Inflammatory macrophage treated with lipopolysaccharide for 1 hour (primary cell): ENCODE measurements at regions not wholly inside any gene's neighbourhood (a gene's known extent, or its start where the extent isn't known, plus 50 kb on each side); places are given as distances from the start of the nearest gene placed in this dataset.
"Not testable (repeated sequence)": the region's sequence is repeated elsewhere in the genome, so short reads cannot be mapped to it uniquely, and the experiment has no call there.

Experiments used
- DNase-seq, 2 donors: peaks; one replicate each; pipeline ENCODE4 v3.0.0-alpha.2; 2020 to 2022

- no peak for DNase-seq
Measured at GRCh38 chr5:159792180-159792579, 124.1 kb upstream of the ADRA1B start.

GRCh38 chr5:159797261-159797970 is 118.9 kb upstream of the ADRA1B start:
- no peak for DNase-seq

GRCh38 chr5:159799701-159800100 is 116.6 kb upstream of the ADRA1B start:
- DNase-seq: no peak

GRCh38 chr5:159800131-159800840 is 116.0 kb upstream of the ADRA1B start:
- peak; percentile 48 to 54 for DNase-seq

GRCh38 chr5:159801303-159801702 is 115.0 kb upstream of the ADRA1B start:
- no peak for DNase-seq

- peak; percentile 28 to 35 for DNase-seq
Measured at GRCh38 chr5:159802661-159803060, 113.6 kb upstream of the ADRA1B start.

GRCh38 chr5:159804121-159804520 is 112.2 kb upstream of the ADRA1B start:
- DNase-seq: no peak

GRCh38 chr5:159805021-159805420 is 111.3 kb upstream of the ADRA1B start:
- DNase-seq: peak; percentile 81

- not testable (repeated sequence) for DNase-seq
Measured at GRCh38 chr5:159807135-159807534, 109.1 kb upstream of the ADRA1B start.

- DNase-seq: no peak
Measured at GRCh38 chr5:159807586-159807985, 108.7 kb upstream of the ADRA1B start.

- DNase-seq: no peak
Measured at GRCh38 chr5:159811712-159812111, 104.6 kb upstream of the ADRA1B start.

- not testable (repeated sequence) for DNase-seq
Measured at GRCh38 chr5:159812759-159813158, 103.5 kb upstream of the ADRA1B start.

- DNase-seq: no peak
Measured at GRCh38 chr5:159814222-159814621, 102.1 kb upstream of the ADRA1B start.

- DNase-seq: no peak
Measured at GRCh38 chr5:159814805-159815585, 101.3 kb upstream of the ADRA1B start.

- DNase-seq: no peak
Measured at GRCh38 chr5:159817262-159818029, 98.8 kb upstream of the ADRA1B start.

- DNase-seq: no peak
Measured at GRCh38 chr5:159819591-159820411, 96.5 kb upstream of the ADRA1B start.

- no peak for DNase-seq
Measured at GRCh38 chr5:159820692-159821091, 95.6 kb upstream of the ADRA1B start.

- no peak for DNase-seq
Measured at GRCh38 chr5:159821461-159821940, 94.8 kb upstream of the ADRA1B start.

GRCh38 chr5:159824188-159825161 is 91.8 kb upstream of the ADRA1B start:
- no peak for DNase-seq

GRCh38 chr5:159825551-159826051 is 90.7 kb upstream of the ADRA1B start:
- no peak for DNase-seq
